ENCODE measurements at regions not wholly inside any gene's neighbourhood (a gene's known extent, or its start where the extent isn't known, plus 50 kb on each side); places are given as distances from the start of the nearest gene placed in this dataset.

DNA sequence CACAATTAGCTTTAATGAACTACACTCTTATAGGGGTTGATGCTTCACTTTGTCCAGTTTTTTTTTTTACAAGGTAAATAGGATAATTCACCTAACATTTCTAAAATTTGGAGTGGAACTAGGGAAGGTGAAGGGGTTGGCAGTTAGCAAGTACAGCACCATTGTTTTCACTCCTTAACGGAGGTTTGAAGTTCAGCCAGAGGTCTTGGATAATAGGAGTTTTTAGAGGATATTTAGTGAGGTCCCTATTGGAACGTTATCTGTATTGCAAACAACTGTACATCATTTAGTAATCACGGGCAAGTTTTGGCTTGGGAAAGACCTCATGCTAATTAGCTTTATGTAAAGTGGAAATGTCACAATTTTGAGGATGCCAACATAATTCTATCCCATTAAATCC is 52.3 kb upstream of the TBX18 start:
- TF ChIP-seq EZH2 (IDR thresholded peaks at IDR 0.05; ENCODE audit: insufficient read depth, poor library complexity, severe bottlenecking) (no peak), EZH2phosphoT487 (IDR thresholded peaks at IDR 0.05; ENCODE audit: insufficient read depth, low read depth) (no peak)
